ENCODE measurements at regions not wholly inside any gene's neighbourhood (a gene's known extent, or its start where the extent isn't known, plus 50 kb on each side); places are given as distances from the start of the nearest gene placed in this dataset.

GRCh38 chr4:81527115-81527514, 55.4 kb upstream of the RASGEF1B start:
- Mint-ChIP-seq H3K9me3 (peaks cover 16 to 22% (median 19%) of the 10 kb centered on the region in 7 donors), H3K27me3 (ENCODE audit: low read depth in 3 of 3) (no peaks in the 10 kb centered on the region), H3K4me1 (no peaks in the 10 kb centered on the region), H3K27ac (no peak overlapping the region), H3K36me3 (peaks cover 0 to 6% of the 10 kb centered on the region in 2 donors), H3K4me3 (no peak overlapping the region)
- no peak for DNase-seq
- Histone ChIP-seq H3K79me2 (ENCODE audit: insufficient read depth, low read length) (no peaks in the 10 kb centered on the region), H3K27me3 (ENCODE audit: control insufficient read depth in 2 of 2, insufficient read depth in 2 of 2, low read length in 2 of 2) (no peaks in the 10 kb centered on the region), H3K27ac (ENCODE audit: low read depth in 1 of 2, low read length in 2 of 2) (no peak overlapping the region), H3K9ac (ENCODE audit: insufficient read depth, low read length, poor library complexity, severe bottlenecking) (no peak overlapping the region), H3K36me3 (replicated peaks in 1 of 2; ENCODE audit: control insufficient read depth in 1 of 2, insufficient read depth in 2 of 2, low read length in 2 of 2) (no peaks in the 10 kb centered on the region), H2AFZ (ENCODE audit: insufficient read depth, low read depth, low read length, poor library complexity, severe bottlenecking) (no peak overlapping the region), H3K4me3 (replicated peaks in 1 of 3; ENCODE audit: low read depth in 2 of 3, low read length in 3 of 3) (no peak overlapping the region), H4K20me1 (ENCODE audit: insufficient read depth, low read length) (no peaks in the 10 kb centered on the region), H3K9me3 (replicated peaks in 1 of 2; ENCODE audit: control insufficient read depth in 1 of 2, insufficient read depth in 1 of 2, low read length in 2 of 2) (peaks cover 17 to 20% of the 10 kb centered on the region in 2 donors), H3K4me2 (replicated peaks; ENCODE audit: extremely low read depth, low read length, poor library complexity, severe bottlenecking) (no peak overlapping the region), H3K4me1 (ENCODE audit: control insufficient read depth in 1 of 2, insufficient read depth in 2 of 2, low read length in 2 of 2) (no peaks in the 10 kb centered on the region)
- no peak for TF ChIP-seq CTCF (IDR thresholded peaks at IDR 0.05)
- intact Hi-C loops (cut with micrococcal nuclease): no loop called here
- 82% methylated on average over 4 of the region's 4 CpGs for WGBS (ENCODE audit: insufficient coverage)

- peaks cover 17 to 20% of the 10 kb centered on the region in 2 donors for H3K9me3 ChIP-seq (replicated peaks in 1 of 2; ENCODE audit: control insufficient read depth in 1 of 2, insufficient read depth in 1 of 2, low read length in 2 of 2)
- no peak overlapping the region for H3K27ac ChIP-seq (ENCODE audit: low read depth in 1 of 2, low read length in 2 of 2)
- H3K27me3 ChIP-seq (ENCODE audit: control insufficient read depth in 2 of 2, insufficient read depth in 2 of 2, low read length in 2 of 2): no peaks in the 10 kb centered on the region
- Mint-ChIP-seq H3K4me1 (no peaks in the 10 kb centered on the region), H3K27me3 (ENCODE audit: low read depth in 3 of 3) (no peaks in the 10 kb centered on the region), H3K27ac (no peak overlapping the region), H3K9me3 (peaks cover 16 to 22% (median 19%) of the 10 kb centered on the region in 7 donors), H3K4me3 (no peak overlapping the region), H3K36me3 (peaks cover 0 to 6% of the 10 kb centered on the region in 2 donors)
- no peak overlapping the region for H3K4me3 ChIP-seq (replicated peaks in 1 of 3; ENCODE audit: low read depth in 2 of 3, low read length in 3 of 3)
- intact Hi-C loops (cut with micrococcal nuclease): no loop called here
- no peaks in the 10 kb centered on the region for H3K36me3 ChIP-seq (replicated peaks in 1 of 2; ENCODE audit: control insufficient read depth in 1 of 2, insufficient read depth in 2 of 2, low read length in 2 of 2)
- whole genome bisulfite sequencing (ENCODE audit: insufficient coverage): no CpG with 5 or more reads among the region's 2 CpGs
- no peaks in the 10 kb centered on the region for H3K4me1 ChIP-seq (ENCODE audit: control insufficient read depth in 1 of 2, insufficient read depth in 2 of 2, low read length in 2 of 2)
- DNase-seq: no peak
- no peak overlapping the region for H3K4me2 ChIP-seq (replicated peaks; ENCODE audit: extremely low read depth, low read length, poor library complexity, severe bottlenecking)
- no peak overlapping the region for H2AFZ ChIP-seq (ENCODE audit: insufficient read depth, low read depth, low read length, poor library complexity, severe bottlenecking)
- no peaks in the 10 kb centered on the region for H4K20me1 ChIP-seq (ENCODE audit: insufficient read depth, low read length)
- no peak for TF ChIP-seq CTCF (IDR thresholded peaks at IDR 0.05)
- no peaks in the 10 kb centered on the region for H3K79me2 ChIP-seq (ENCODE audit: insufficient read depth, low read length)
- no peak overlapping the region for H3K9ac ChIP-seq (ENCODE audit: insufficient read depth, low read length, poor library complexity, severe bottlenecking)
These were observed 55.0 kb upstream of the RASGEF1B start for GRCh38 chr4:81526706-81527105.

All from CD14-positive monocyte (primary cell).